ENCODE measurements at regions not wholly inside any gene's neighbourhood (a gene's known extent, or its start where the extent isn't known, plus 50 kb on each side); places are given as distances from the start of the nearest gene placed in this dataset.

DNA sequence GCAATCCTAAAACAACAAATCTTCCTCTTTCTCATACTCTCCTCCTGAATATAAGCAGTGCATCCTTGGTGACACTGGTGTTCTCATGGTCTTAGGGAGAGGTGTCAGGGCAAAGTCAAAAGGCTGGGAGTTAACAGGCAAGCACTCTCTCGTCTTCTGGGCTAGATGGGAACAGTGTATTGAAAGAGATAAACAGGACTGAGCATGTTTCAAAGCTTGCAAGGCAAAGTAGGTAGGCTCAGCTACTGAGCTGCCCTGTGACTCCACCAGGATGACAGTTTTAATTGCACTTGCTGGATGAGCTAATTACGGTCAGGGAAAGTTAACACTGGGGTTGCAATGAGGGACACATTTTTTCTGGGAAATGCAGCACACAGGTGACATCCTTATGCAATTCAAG, 554.9 kb upstream of the NRP1 start:
- no peaks in the 10 kb centered on the region for H3K9me3 ChIP-seq
- H3K27me3 ChIP-seq: no peaks in the 10 kb centered on the region
- no peaks in the 10 kb centered on the region for H3K36me3 ChIP-seq
- H3K4me3 ChIP-seq: no peak overlapping the region
- no peak for TF ChIP-seq POLR2AphosphoS5 (IDR thresholded peaks at IDR 0.05; ENCODE audit: insufficient read depth in 1 of 2, low read depth in 1 of 2)
- no peak for TF ChIP-seq POLR2A (IDR thresholded peaks at IDR 0.05)
- TF ChIP-seq, protein P1, sequence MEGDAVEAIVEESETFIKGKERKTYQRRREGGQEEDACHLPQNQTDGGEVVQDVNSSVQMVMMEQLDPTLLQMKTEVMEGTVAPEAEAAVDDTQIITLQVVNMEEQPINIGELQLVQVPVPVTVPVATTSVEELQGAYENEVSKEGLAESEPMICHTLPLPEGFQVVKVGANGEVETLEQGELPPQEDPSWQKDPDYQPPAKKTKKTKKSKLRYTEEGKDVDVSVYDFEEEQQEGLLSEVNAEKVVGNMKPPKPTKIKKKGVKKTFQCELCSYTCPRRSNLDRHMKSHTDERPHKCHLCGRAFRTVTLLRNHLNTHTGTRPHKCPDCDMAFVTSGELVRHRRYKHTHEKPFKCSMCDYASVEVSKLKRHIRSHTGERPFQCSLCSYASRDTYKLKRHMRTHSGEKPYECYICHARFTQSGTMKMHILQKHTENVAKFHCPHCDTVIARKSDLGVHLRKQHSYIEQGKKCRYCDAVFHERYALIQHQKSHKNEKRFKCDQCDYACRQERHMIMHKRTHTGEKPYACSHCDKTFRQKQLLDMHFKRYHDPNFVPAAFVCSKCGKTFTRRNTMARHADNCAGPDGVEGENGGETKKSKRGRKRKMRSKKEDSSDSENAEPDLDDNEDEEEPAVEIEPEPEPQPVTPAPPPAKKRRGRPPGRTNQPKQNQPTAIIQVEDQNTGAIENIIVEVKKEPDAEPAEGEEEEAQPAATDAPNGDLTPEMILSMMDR (IDR thresholded peaks at IDR 0.05): no peak
- DNase-seq (ENCODE audit: extremely low spot score in 2 of 2): no peak
- H3K27ac ChIP-seq: no peak overlapping the region
- intact Hi-C loops (cut with DNase I): no loop called here
- no peaks in the 10 kb centered on the region for H3K4me1 ChIP-seq

DNA sequence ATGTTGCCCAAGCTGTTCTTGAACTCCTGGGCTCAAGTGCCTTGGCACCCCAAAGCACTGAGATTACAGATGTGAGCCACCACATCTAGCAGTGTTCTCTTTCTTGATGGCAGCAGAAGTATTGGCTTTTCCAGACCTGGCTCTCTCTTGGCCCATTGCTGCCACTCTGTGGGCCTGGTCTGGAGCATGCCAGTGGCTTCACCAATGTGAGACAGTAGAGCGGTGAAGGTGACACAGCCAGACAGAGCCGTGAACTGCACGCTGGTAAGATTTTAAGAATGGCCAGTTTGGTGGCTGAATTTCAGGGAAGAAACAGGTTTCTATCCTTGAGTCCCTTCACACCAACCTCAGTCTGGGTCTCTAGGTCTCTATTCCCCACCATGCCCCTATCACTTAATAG, 552.7 kb upstream of the NRP1 start:
- Histone ChIP-seq H3K9me3 (no peaks in the 10 kb centered on the region), H3K27ac (no peak overlapping the region), H3K4me1 (no peaks in the 10 kb centered on the region), H3K27me3 (no peaks in the 10 kb centered on the region), H3K4me3 (no peak overlapping the region), H3K36me3 (no peaks in the 10 kb centered on the region)
- DNase-seq (ENCODE audit: extremely low spot score in 2 of 2): no peak
- intact Hi-C loops (cut with DNase I): no loop called here
- TF ChIP-seq POLR2A (IDR thresholded peaks at IDR 0.05) (no peak), POLR2AphosphoS5 (IDR thresholded peaks at IDR 0.05; ENCODE audit: insufficient read depth in 1 of 2, low read depth in 1 of 2) (no peak)
- TF ChIP-seq, protein P1 (IDR thresholded peaks at IDR 0.05): no peak

DNA sequence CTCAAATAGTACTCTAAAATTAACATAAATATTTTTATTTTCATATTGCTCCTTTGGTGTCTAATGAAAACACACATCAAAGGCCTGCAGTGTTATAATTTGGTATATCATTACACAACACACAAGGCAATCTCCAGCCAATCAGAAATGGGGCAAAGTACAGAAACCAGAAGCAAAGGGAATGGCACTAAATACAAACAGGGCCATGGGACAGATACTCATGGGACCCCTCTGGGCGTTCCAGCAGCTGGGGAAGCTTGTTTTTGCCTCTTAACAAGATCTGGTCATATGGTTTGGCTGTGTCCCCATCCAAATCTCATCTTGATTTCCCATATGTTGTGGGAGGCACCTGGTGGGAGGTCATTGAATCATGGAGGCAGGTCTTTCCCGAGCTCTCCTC, 551.8 kb upstream of the NRP1 start:
- TF ChIP-seq POLR2AphosphoS5 (IDR thresholded peaks at IDR 0.05; ENCODE audit: insufficient read depth in 1 of 2, low read depth in 1 of 2) (no peak), POLR2A (IDR thresholded peaks at IDR 0.05) (no peak)
- TF ChIP-seq, protein P1 (IDR thresholded peaks at IDR 0.05): no peak
- no peaks in the 10 kb centered on the region for H3K36me3 ChIP-seq
- intact Hi-C loops (cut with DNase I): no loop called here
- no peak for DNase-seq (ENCODE audit: extremely low spot score in 2 of 2)
- no peaks in the 10 kb centered on the region for H3K9me3 ChIP-seq
- no peak overlapping the region for H3K27ac ChIP-seq
- no peaks in the 10 kb centered on the region for H3K27me3 ChIP-seq
- no peaks in the 10 kb centered on the region for H3K4me1 ChIP-seq
- no peak overlapping the region for H3K4me3 ChIP-seq

DNA sequence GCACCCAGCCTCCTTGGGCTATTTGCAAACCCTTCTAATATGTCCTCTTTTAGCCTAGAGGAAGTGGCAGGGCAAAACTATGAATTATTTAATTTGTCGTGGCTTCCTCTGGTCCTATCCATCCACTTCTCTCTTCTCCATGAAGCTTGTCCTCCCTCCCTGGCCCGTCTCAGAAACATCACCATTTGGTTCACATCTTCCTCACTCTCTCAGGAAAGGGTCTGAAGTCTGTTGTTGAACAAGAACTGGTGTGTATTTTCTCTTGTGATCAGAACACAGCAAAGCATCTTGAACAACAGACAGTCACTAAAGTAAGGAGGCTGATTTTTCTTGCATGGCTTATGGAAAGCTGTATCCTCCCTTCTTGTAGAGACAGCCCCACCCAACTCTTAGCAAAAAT, 550.1 kb upstream of the NRP1 start:
- no peaks in the 10 kb centered on the region for H3K36me3 ChIP-seq
- no peaks in the 10 kb centered on the region for H3K27me3 ChIP-seq
- TF ChIP-seq, protein P1 (IDR thresholded peaks at IDR 0.05): no peak
- no peak for TF ChIP-seq POLR2A (IDR thresholded peaks at IDR 0.05)
- no peak for TF ChIP-seq POLR2AphosphoS5 (IDR thresholded peaks at IDR 0.05; ENCODE audit: insufficient read depth in 1 of 2, low read depth in 1 of 2)
- H3K27ac ChIP-seq: no peak overlapping the region
- intact Hi-C loops (cut with DNase I): no loop called here
- DNase-seq (ENCODE audit: extremely low spot score in 2 of 2): no peak
- no peak overlapping the region for H3K4me3 ChIP-seq
- H3K9me3 ChIP-seq: no peaks in the 10 kb centered on the region
- no peaks in the 10 kb centered on the region for H3K4me1 ChIP-seq

DNA sequence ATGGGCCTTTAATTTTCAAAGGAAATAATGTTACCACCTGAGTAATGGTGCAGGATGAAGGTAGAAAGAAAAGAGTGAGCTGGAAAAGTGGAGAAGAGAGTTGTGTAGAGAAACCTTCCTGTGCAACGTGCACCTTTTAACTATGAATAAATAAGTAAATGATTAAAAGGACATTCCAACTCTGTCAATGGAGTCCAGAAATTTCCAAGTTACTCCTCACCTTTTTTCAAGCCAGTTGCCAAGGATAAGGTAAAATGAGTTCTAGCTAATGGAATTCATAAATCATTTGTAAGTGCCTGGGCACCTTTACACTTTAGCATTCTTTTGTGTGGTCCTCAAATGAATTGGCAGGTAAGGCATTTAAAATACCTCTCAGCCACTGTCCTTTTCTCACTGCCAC, 549.4 kb upstream of the NRP1 start:
- TF ChIP-seq, protein P1 (IDR thresholded peaks at IDR 0.05): no peak
- TF ChIP-seq POLR2AphosphoS5 (IDR thresholded peaks at IDR 0.05; ENCODE audit: insufficient read depth in 1 of 2, low read depth in 1 of 2) (no peak), POLR2A (IDR thresholded peaks at IDR 0.05) (no peak)
- Histone ChIP-seq H3K4me1 (no peaks in the 10 kb centered on the region), H3K27ac (no peak overlapping the region), H3K4me3 (no peak overlapping the region), H3K27me3 (no peaks in the 10 kb centered on the region), H3K36me3 (no peaks in the 10 kb centered on the region), H3K9me3 (no peaks in the 10 kb centered on the region)
- no peak for DNase-seq (ENCODE audit: extremely low spot score in 2 of 2)
- intact Hi-C loops (cut with DNase I): no loop called here
